Activated naive CD4-positive, alpha-beta T cell treated with anti-CD3 and anti-CD28 coated beads, Interleukin-2, amount 10 ng/mL, durations not matched to agents 7 days and 5 days (primary cell): ENCODE measurements at regions not wholly inside any gene's neighbourhood (a gene's known extent, or its start where the extent isn't known, plus 50 kb on each side); places are given as distances from the start of the nearest gene placed in this dataset.

ENCODE experiments used
- CTCF ChIA-PET: fragments of 350-600 bp; sonication (Branson Sonifier 250); formaldehyde crosslinking; loops from one replicate; lab custom pipeline; 2021; ENCODE audit warnings: antibody characterized with exemption; lab: Charles Lee
- DNase-seq: peaks from one replicate; pipeline ENCODE4 v3.0.0-alpha.2; 2020
- H3K27ac Mint-ChIP-seq: one replicate; pipeline ENCODE4 v1.8.0; 2021; ENCODE audit warnings: mild to moderate bottlenecking, moderate library complexity, mixed read lengths
- H3K27me3 Mint-ChIP-seq: one replicate; pipeline ENCODE4 v1.8.0; 2021; ENCODE audit warnings: mild to moderate bottlenecking, mixed read lengths
- H3K36me3 Mint-ChIP-seq: one replicate; pipeline ENCODE4 v1.8.0; 2021; ENCODE audit warnings: mixed read lengths
- H3K4me1 Mint-ChIP-seq: one replicate; pipeline ENCODE4 v1.8.0; 2021; ENCODE audit warnings: mixed read lengths
- H3K4me3 Mint-ChIP-seq: one replicate; pipeline ENCODE4 v1.8.0; 2021; ENCODE audit warnings: mild to moderate bottlenecking, moderate library complexity, mixed read lengths
- H3K9me3 Mint-ChIP-seq: one replicate; pipeline ENCODE4 v1.8.0; 2021; ENCODE audit warnings: mixed read lengths

- Mint-ChIP-seq H3K9me3 (peaks cover 21% of the 10 kb centered on the region), H3K36me3 (peaks cover 22% of the 10 kb centered on the region), H3K27me3 (peaks cover 28% of the 10 kb centered on the region), H3K4me1 (peaks cover 41% of the 10 kb centered on the region), H3K4me3 (no peak overlapping the region), H3K27ac (no peak overlapping the region)
- no peak for DNase-seq
- CTCF ChIA-PET, result interaction anchor here (1.7 kb wide), 1 partner anchor 72 kb away, joined by 5 read pairs; no protein-coding TSS in a partner anchor
Observed at GRCh38 chr9:124198331-124198730, 59.4 kb upstream of the NEK6 start.

- CTCF ChIA-PET, result no interaction called here
- DNase-seq, result no peak
- no peak overlapping the region for H3K27ac Mint-ChIP-seq
- peaks cover 21% of the 10 kb centered on the region for H3K9me3 Mint-ChIP-seq
- peaks cover 26% of the 10 kb centered on the region for H3K36me3 Mint-ChIP-seq
- no peak overlapping the region for H3K4me3 Mint-ChIP-seq
- peaks cover 21% of the 10 kb centered on the region for H3K27me3 Mint-ChIP-seq
- peaks cover 47% of the 10 kb centered on the region for H3K4me1 Mint-ChIP-seq
Observed at GRCh38 chr9:124198948-124199347, 58.8 kb upstream of the NEK6 start.

- DNase-seq, result no peak
- Mint-ChIP-seq H3K9me3 (peaks cover 21% of the 10 kb centered on the region), H3K4me3 (no peak overlapping the region), H3K36me3 (peaks cover 28% of the 10 kb centered on the region), H3K27ac (peak overlapping the region; percentile 33), H3K4me1 (peaks cover 52% of the 10 kb centered on the region), H3K27me3 (peaks cover 19% of the 10 kb centered on the region)
- CTCF ChIA-PET, result no interaction called here
Observed at GRCh38 chr9:124199474-124199873, 58.3 kb upstream of the NEK6 start.

- H3K27me3 Mint-ChIP-seq, result peaks cover 4% of the 10 kb centered on the region
- CTCF ChIA-PET, result interaction anchor here (1.1 to 2.2 kb wide), 2 partner anchors 15 to 76 kb away, joined by 5 to 6 read pairs; no protein-coding TSS in a partner anchor
- H3K9me3 Mint-ChIP-seq, result peaks cover 7% of the 10 kb centered on the region
- H3K4me3 Mint-ChIP-seq, result peak overlapping the region; percentile 74
- peaks cover 22% of the 10 kb centered on the region for H3K36me3 Mint-ChIP-seq
- peaks cover 79% of the 10 kb centered on the region for H3K4me1 Mint-ChIP-seq
- H3K27ac Mint-ChIP-seq, result peak overlapping the region; percentile 97
- DNase-seq, result peak; percentile 88
Observed at GRCh38 chr9:124202447-124202971, 55.2 kb upstream of the NEK6 start.

- CTCF ChIA-PET, result interaction anchor here (1.2 kb wide), 1 partner anchor 12 kb away, joined by 3 read pairs; no protein-coding TSS in a partner anchor
- H3K4me3 Mint-ChIP-seq, result no peak overlapping the region
- H3K4me1 Mint-ChIP-seq, result peaks cover 92% of the 10 kb centered on the region
- DNase-seq, result no peak
- H3K36me3 Mint-ChIP-seq, result peaks cover 18% of the 10 kb centered on the region
- H3K27me3 Mint-ChIP-seq, result no peaks in the 10 kb centered on the region
- H3K9me3 Mint-ChIP-seq, result peaks cover 5% of the 10 kb centered on the region
- no peak overlapping the region for H3K27ac Mint-ChIP-seq
Observed at GRCh38 chr9:124205686-124206352, 51.9 kb upstream of the NEK6 start.

GRCh38 chr9:124206391-124206790 is 51.4 kb upstream of the NEK6 start:
- no peak overlapping the region for H3K4me3 Mint-ChIP-seq
- no peaks in the 10 kb centered on the region for H3K27me3 Mint-ChIP-seq
- DNase-seq, result no peak
- H3K9me3 Mint-ChIP-seq, result peaks cover 5% of the 10 kb centered on the region
- H3K36me3 Mint-ChIP-seq, result peaks cover 18% of the 10 kb centered on the region
- CTCF ChIA-PET, result interaction anchor here (1.2 kb wide), 1 partner anchor 11 kb away, joined by 3 read pairs; no protein-coding TSS in a partner anchor
- H3K27ac Mint-ChIP-seq, result no peak overlapping the region
- peaks cover 90% of the 10 kb centered on the region for H3K4me1 Mint-ChIP-seq
